ENCODE measurements at regions not wholly inside any gene's neighbourhood (a gene's known extent, or its start where the extent isn't known, plus 50 kb on each side); places are given as distances from the start of the nearest gene placed in this dataset.

- Mint-ChIP-seq H3K4me1 (ENCODE audit: low read depth) (peaks cover 6% of the 10 kb centered on the region), H3K36me3 (peaks cover 13% of the 10 kb centered on the region), H3K4me3 (no peak overlapping the region), H3K27me3 (peaks cover 7% of the 10 kb centered on the region), H3K9me3 (ENCODE audit: low read depth) (peaks cover 9% of the 10 kb centered on the region), H3K27ac (no peak overlapping the region)
Observed at GRCh38 chr10:75304313-75304712, 68.6 kb upstream of the COMTD1 start.

GRCh38 chr10:75303045-75303777 is 67.5 kb upstream of the COMTD1 start:
- Mint-ChIP-seq H3K27ac (no peak overlapping the region), H3K36me3 (peaks cover 10% of the 10 kb centered on the region), H3K27me3 (peaks cover 4% of the 10 kb centered on the region), H3K4me3 (no peak overlapping the region), H3K9me3 (ENCODE audit: low read depth) (peaks cover 6% of the 10 kb centered on the region), H3K4me1 (ENCODE audit: low read depth) (peaks cover 6% of the 10 kb centered on the region)

GRCh38 chr10:75302029-75302428 is 66.3 kb upstream of the COMTD1 start:
- no peak overlapping the region for H3K27ac Mint-ChIP-seq
- H3K9me3 Mint-ChIP-seq (ENCODE audit: low read depth), result peaks cover 4% of the 10 kb centered on the region
- peaks cover 3% of the 10 kb centered on the region for H3K4me1 Mint-ChIP-seq (ENCODE audit: low read depth)
- peaks cover 3% of the 10 kb centered on the region for H3K27me3 Mint-ChIP-seq
- H3K4me3 Mint-ChIP-seq, result no peak overlapping the region
- H3K36me3 Mint-ChIP-seq, result peaks cover 9% of the 10 kb centered on the region

- H3K4me1 Mint-ChIP-seq (ENCODE audit: low read depth), result peaks cover 7% of the 10 kb centered on the region
- no peak overlapping the region for H3K27ac Mint-ChIP-seq
- peaks cover 2% of the 10 kb centered on the region for H3K9me3 Mint-ChIP-seq (ENCODE audit: low read depth)
- no peak overlapping the region for H3K4me3 Mint-ChIP-seq
- peaks cover under 1% of the 10 kb centered on the region for H3K27me3 Mint-ChIP-seq
- H3K36me3 Mint-ChIP-seq, result peaks cover 3% of the 10 kb centered on the region
Observed at GRCh38 chr10:75297021-75297599, 61.4 kb upstream of the COMTD1 start.

- peaks cover under 1% of the 10 kb centered on the region for H3K36me3 Mint-ChIP-seq
- no peaks in the 10 kb centered on the region for H3K9me3 Mint-ChIP-seq (ENCODE audit: low read depth)
- H3K27ac Mint-ChIP-seq, result no peak overlapping the region
- H3K4me1 Mint-ChIP-seq (ENCODE audit: low read depth), result peaks cover 7% of the 10 kb centered on the region
- H3K4me3 Mint-ChIP-seq, result no peak overlapping the region
- no peaks in the 10 kb centered on the region for H3K27me3 Mint-ChIP-seq
Observed at GRCh38 chr10:75295868-75296441, 60.2 kb upstream of the COMTD1 start.

- Mint-ChIP-seq H3K36me3 (no peaks in the 10 kb centered on the region), H3K27me3 (no peaks in the 10 kb centered on the region), H3K4me3 (peak overlapping the region; percentile 85), H3K9me3 (ENCODE audit: low read depth) (no peaks in the 10 kb centered on the region), H3K27ac (peak overlapping the region; percentile 69), H3K4me1 (ENCODE audit: low read depth) (peaks cover 7% of the 10 kb centered on the region)
Observed at GRCh38 chr10:75294866-75295701, 59.3 kb upstream of the COMTD1 start.

- H3K36me3 Mint-ChIP-seq, result no peaks in the 10 kb centered on the region
- peak overlapping the region; percentile 69 for H3K27ac Mint-ChIP-seq
- peak overlapping the region; percentile 85 for H3K4me3 Mint-ChIP-seq
- H3K9me3 Mint-ChIP-seq (ENCODE audit: low read depth), result no peaks in the 10 kb centered on the region
- H3K27me3 Mint-ChIP-seq, result no peaks in the 10 kb centered on the region
- peaks cover 7% of the 10 kb centered on the region for H3K4me1 Mint-ChIP-seq (ENCODE audit: low read depth)
Observed at GRCh38 chr10:75294518-75294865, 58.7 kb upstream of the COMTD1 start.

GRCh38 chr10:75294031-75294437 is 58.3 kb upstream of the COMTD1 start:
- Mint-ChIP-seq H3K27me3 (no peaks in the 10 kb centered on the region), H3K27ac (no peak overlapping the region), H3K9me3 (ENCODE audit: low read depth) (no peaks in the 10 kb centered on the region), H3K4me3 (peak overlapping the region; percentile 85), H3K4me1 (ENCODE audit: low read depth) (peaks cover 7% of the 10 kb centered on the region), H3K36me3 (no peaks in the 10 kb centered on the region)

- Mint-ChIP-seq H3K27ac (no peak overlapping the region), H3K36me3 (no peaks in the 10 kb centered on the region), H3K9me3 (ENCODE audit: low read depth) (no peaks in the 10 kb centered on the region), H3K4me1 (ENCODE audit: low read depth) (peaks cover 7% of the 10 kb centered on the region), H3K27me3 (no peaks in the 10 kb centered on the region), H3K4me3 (peak overlapping the region; percentile 40)
Observed at GRCh38 chr10:75293446-75293820, 57.7 kb upstream of the COMTD1 start.

GRCh38 chr10:75292794-75293445 is 57.2 kb upstream of the COMTD1 start:
- Mint-ChIP-seq H3K36me3 (no peaks in the 10 kb centered on the region), H3K4me1 (ENCODE audit: low read depth) (peaks cover 7% of the 10 kb centered on the region), H3K27ac (no peak overlapping the region), H3K4me3 (no peak overlapping the region), H3K9me3 (ENCODE audit: low read depth) (no peaks in the 10 kb centered on the region), H3K27me3 (no peaks in the 10 kb centered on the region)

- no peaks in the 10 kb centered on the region for H3K36me3 Mint-ChIP-seq
- H3K9me3 Mint-ChIP-seq (ENCODE audit: low read depth), result no peaks in the 10 kb centered on the region
- H3K27me3 Mint-ChIP-seq, result no peaks in the 10 kb centered on the region
- H3K27ac Mint-ChIP-seq, result no peak overlapping the region
- H3K4me1 Mint-ChIP-seq (ENCODE audit: low read depth), result peaks cover 7% of the 10 kb centered on the region
- no peak overlapping the region for H3K4me3 Mint-ChIP-seq
Observed at GRCh38 chr10:75291805-75292204, 56.0 kb upstream of the COMTD1 start.

GRCh38 chr10:75288140-75288711 is 52.5 kb upstream of the COMTD1 start:
- Mint-ChIP-seq H3K4me1 (ENCODE audit: low read depth) (no peaks in the 10 kb centered on the region), H3K4me3 (no peak overlapping the region), H3K27me3 (peaks cover 6% of the 10 kb centered on the region), H3K9me3 (ENCODE audit: low read depth) (no peaks in the 10 kb centered on the region), H3K27ac (no peak overlapping the region), H3K36me3 (no peaks in the 10 kb centered on the region)

- H3K36me3 Mint-ChIP-seq, result no peaks in the 10 kb centered on the region
- no peaks in the 10 kb centered on the region for H3K9me3 Mint-ChIP-seq (ENCODE audit: low read depth)
- H3K4me3 Mint-ChIP-seq, result no peak overlapping the region
- no peaks in the 10 kb centered on the region for H3K4me1 Mint-ChIP-seq (ENCODE audit: low read depth)
- H3K27ac Mint-ChIP-seq, result no peak overlapping the region
- peaks cover 11% of the 10 kb centered on the region for H3K27me3 Mint-ChIP-seq
Observed at GRCh38 chr10:75287697-75288096, 51.9 kb upstream of the COMTD1 start.

GRCh38 chr10:75286901-75287300 is 51.1 kb upstream of the COMTD1 start:
- H3K4me3 Mint-ChIP-seq, result no peak overlapping the region
- H3K9me3 Mint-ChIP-seq (ENCODE audit: low read depth), result no peaks in the 10 kb centered on the region
- peaks cover 12% of the 10 kb centered on the region for H3K27me3 Mint-ChIP-seq
- H3K4me1 Mint-ChIP-seq (ENCODE audit: low read depth), result no peaks in the 10 kb centered on the region
- H3K36me3 Mint-ChIP-seq, result no peaks in the 10 kb centered on the region
- no peak overlapping the region for H3K27ac Mint-ChIP-seq
